ENCODE measurements at regions not wholly inside any gene's neighbourhood (a gene's known extent, or its start where the extent isn't known, plus 50 kb on each side); places are given as distances from the start of the nearest gene placed in this dataset.

DNA sequence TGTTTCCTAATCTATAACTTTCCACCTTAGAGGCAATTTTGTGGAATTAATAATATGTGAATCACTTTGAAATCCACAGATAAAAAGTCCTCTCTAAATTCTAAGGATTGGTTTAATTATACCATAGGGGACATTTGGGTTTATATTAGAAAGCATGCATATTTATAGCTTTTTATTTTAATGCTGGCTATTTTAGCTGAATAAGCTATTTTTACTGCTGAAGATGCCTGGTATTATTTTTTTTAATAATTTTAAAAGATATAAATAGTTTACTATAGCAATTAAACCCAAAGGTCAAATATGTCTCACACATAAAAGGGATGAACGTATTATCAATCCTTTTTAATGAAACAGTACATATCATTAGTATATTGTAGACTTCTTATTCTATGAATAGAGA, 415.4 kb downstream of the MAGEB5 start:
- ATAC-seq, result no peak
- intact Hi-C loops (cut with DNase I), result no loop called here
- TF ChIP-seq, protein P1, sequence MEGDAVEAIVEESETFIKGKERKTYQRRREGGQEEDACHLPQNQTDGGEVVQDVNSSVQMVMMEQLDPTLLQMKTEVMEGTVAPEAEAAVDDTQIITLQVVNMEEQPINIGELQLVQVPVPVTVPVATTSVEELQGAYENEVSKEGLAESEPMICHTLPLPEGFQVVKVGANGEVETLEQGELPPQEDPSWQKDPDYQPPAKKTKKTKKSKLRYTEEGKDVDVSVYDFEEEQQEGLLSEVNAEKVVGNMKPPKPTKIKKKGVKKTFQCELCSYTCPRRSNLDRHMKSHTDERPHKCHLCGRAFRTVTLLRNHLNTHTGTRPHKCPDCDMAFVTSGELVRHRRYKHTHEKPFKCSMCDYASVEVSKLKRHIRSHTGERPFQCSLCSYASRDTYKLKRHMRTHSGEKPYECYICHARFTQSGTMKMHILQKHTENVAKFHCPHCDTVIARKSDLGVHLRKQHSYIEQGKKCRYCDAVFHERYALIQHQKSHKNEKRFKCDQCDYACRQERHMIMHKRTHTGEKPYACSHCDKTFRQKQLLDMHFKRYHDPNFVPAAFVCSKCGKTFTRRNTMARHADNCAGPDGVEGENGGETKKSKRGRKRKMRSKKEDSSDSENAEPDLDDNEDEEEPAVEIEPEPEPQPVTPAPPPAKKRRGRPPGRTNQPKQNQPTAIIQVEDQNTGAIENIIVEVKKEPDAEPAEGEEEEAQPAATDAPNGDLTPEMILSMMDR (IDR thresholded peaks at IDR 0.05), result no peak
- no peak overlapping the region for H3K27ac ChIP-seq
- WGBS, 2 donors, result 85% methylated on average over 1 of the region's 1 CpG
- no peaks in the 10 kb centered on the region for H3K27me3 ChIP-seq
- no peaks in the 10 kb centered on the region for H3K4me1 ChIP-seq
- H3K9me3 ChIP-seq, result no peaks in the 10 kb centered on the region
- DNase-seq, result no peak
- H3K36me3 ChIP-seq, result no peaks in the 10 kb centered on the region
- no peak overlapping the region for H3K4me3 ChIP-seq

DNA sequence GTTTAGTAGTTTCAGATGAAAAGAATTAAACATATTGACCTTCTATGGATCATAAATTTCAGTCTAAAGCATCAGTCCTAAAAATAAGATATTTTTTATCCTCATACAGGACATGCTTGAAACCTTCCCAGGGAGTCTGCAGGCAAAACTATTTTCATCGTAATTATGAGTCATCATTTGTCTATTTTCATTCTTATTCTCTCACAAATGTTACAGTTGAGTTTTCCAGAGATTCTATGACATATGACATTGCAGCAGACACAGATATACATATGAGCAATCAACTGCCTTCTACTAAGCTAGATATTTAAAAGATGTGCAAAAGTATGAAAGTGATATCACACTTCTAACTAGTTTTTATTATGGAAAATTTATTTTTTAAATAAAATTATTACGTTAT, 398.0 kb downstream of the MAGEB5 start:
- Histone ChIP-seq H3K4me3 (no peak overlapping the region), H3K27ac (no peak overlapping the region), H3K9me3 (no peaks in the 10 kb centered on the region), H3K4me1 (no peaks in the 10 kb centered on the region), H3K27me3 (no peaks in the 10 kb centered on the region), H3K36me3 (no peaks in the 10 kb centered on the region)
- ATAC-seq, result no peak
- DNase-seq, result no peak
- intact Hi-C loops (cut with DNase I), result no loop called here
- TF ChIP-seq, protein P1 (IDR thresholded peaks at IDR 0.05), result no peak
- WGBS, 2 donors, result 81 to 89% methylated on average over 2 of the region's 2 CpGs

DNA sequence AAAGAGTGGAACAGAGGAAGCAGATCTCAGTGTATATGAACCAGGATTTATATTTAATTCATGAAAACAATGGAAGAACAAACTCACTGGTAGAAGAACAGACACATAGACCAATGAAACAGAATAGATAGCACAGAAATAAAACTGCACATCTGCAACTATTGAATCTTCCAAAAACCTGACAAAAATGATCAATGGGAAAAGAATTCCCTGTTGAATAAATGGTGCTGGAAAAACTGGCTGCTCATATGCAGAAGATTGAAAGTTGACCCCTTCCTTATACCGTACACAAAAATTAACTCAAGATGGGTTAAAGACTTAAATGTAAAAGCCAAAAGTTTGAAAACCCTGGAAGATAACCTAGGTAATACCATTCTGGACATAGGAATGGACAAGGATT, 391.0 kb downstream of the MAGEB5 start:
- Histone ChIP-seq H3K4me1 (no peaks in the 10 kb centered on the region), H3K9me3 (no peaks in the 10 kb centered on the region), H3K4me3 (no peak overlapping the region), H3K27ac (no peak overlapping the region), H3K36me3 (no peaks in the 10 kb centered on the region), H3K27me3 (no peaks in the 10 kb centered on the region)
- 95% methylated on average over 1 of the region's 1 CpG for WGBS, 2 donors
- intact Hi-C loops (cut with DNase I), result no loop called here
- ATAC-seq, result no peak
- no peak for DNase-seq
- TF ChIP-seq, protein P1 (IDR thresholded peaks at IDR 0.05), result no peak

DNA sequence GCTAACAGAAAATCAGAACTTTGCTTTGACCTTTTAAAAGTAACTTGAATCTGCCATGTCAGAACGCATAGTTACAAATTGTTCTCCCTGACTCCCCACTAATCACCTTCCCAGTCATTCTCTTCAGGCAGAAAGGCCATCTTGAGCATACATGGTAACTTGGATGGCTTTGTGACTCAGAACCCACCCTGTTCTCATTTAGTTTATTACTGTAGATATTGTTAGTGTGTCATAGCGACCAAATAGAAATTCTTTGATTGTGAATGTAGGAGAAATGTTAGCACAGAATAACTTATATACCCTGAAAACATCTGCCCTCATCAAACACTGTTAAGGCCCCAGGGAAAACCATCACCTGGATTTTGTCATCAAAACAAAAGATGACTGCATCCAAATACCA, 382.0 kb downstream of the MAGEB5 start:
- intact Hi-C loops (cut with DNase I), result no loop called here
- no peak overlapping the region for H3K4me3 ChIP-seq
- H3K27me3 ChIP-seq, result no peaks in the 10 kb centered on the region
- no peak for ATAC-seq
- H3K4me1 ChIP-seq, result no peaks in the 10 kb centered on the region
- TF ChIP-seq, protein P1 (IDR thresholded peaks at IDR 0.05), result no peak
- H3K27ac ChIP-seq, result no peak overlapping the region
- no peaks in the 10 kb centered on the region for H3K36me3 ChIP-seq
- DNase-seq, result no peak
- H3K9me3 ChIP-seq, result peaks cover 0 to 8% (median 0%) of the 10 kb centered on the region in 11 donors
- 62 to 78% methylated on average over 2 of the region's 2 CpGs for WGBS, 2 donors

DNA sequence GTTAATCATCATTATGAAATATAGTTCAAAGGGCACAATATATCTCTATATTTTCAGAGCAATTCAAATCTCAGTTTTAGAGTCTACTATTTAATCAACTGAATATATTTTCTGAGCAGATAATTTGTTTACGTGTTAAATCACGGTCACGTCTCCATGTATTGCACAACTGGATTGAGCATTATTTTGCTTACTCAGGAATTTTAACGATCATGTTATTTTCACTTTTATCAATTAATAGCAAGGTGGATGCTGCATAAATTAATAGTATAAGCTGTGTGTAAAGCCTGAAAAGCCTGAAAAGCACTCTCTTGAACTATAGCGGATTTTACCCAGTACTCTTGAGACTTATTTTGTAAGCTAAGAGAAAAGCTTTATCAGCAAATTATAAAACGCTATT, 374.9 kb downstream of the MAGEB5 start:
- ATAC-seq (no peak), DNase-seq (no peak)
- H3K27me3 ChIP-seq, result no peaks in the 10 kb centered on the region
- intact Hi-C loops (cut with DNase I), result no loop called here
- H3K4me3 ChIP-seq, result no peak overlapping the region
- 81 to 92% methylated on average over 6 of the region's 6 CpGs for WGBS, 2 donors
- no peaks in the 10 kb centered on the region for H3K4me1 ChIP-seq
- no peaks in the 10 kb centered on the region for H3K36me3 ChIP-seq
- peaks cover 0 to 8% (median 0%) of the 10 kb centered on the region in 11 donors for H3K9me3 ChIP-seq
- TF ChIP-seq, protein P1 (IDR thresholded peaks at IDR 0.05), result no peak
- H3K27ac ChIP-seq, result no peak overlapping the region
